IPS-18a (cell line): ENCODE measurements at regions not wholly inside any gene's neighbourhood (a gene's known extent, or its start where the extent isn't known, plus 50 kb on each side); places are given as distances from the start of the nearest gene placed in this dataset.

Source experiments
- H3K27ac ChIP-seq: one replicate; pipeline ENCODE4 v1.5.1; 2013; ENCODE audit warnings: low read length
- H3K27me3 ChIP-seq: one replicate; pipeline ENCODE4 v1.6.1; 2013; ENCODE audit warnings: mild to moderate bottlenecking, low read length; ENCODE audit not compliant: control insufficient read depth, insufficient read depth
- H3K36me3 ChIP-seq: one replicate; pipeline ENCODE4 v1.6.1; 2013; ENCODE audit warnings: low read depth, low read length; ENCODE audit not compliant: control insufficient read depth
- H3K4me1 ChIP-seq: one replicate; pipeline ENCODE4 v1.6.1; 2013; ENCODE audit warnings: low read depth, low read length; ENCODE audit not compliant: control insufficient read depth
- H3K4me3 ChIP-seq: one replicate; pipeline ENCODE4 v1.5.1; 2013; ENCODE audit warnings: low read length
- H3K9ac ChIP-seq: one replicate; pipeline ENCODE4 v1.6.1; 2013; ENCODE audit warnings: mild to moderate bottlenecking, low read length, moderate library complexity
- H3K9me3 ChIP-seq: one replicate; pipeline ENCODE4 v1.6.1; 2013; ENCODE audit warnings: low read depth, low read length; ENCODE audit not compliant: control insufficient read depth

GRCh38 chr1:102099916-102100315 is 103.2 kb upstream of the OLFM3 start:
- Histone ChIP-seq H3K9ac (no peak overlapping the region), H3K4me1 (peaks cover 16% of the 10 kb centered on the region), H3K27me3 (no peaks in the 10 kb centered on the region), H3K9me3 (no peaks in the 10 kb centered on the region), H3K36me3 (no peaks in the 10 kb centered on the region), H3K27ac (no peak overlapping the region), H3K4me3 (no peak overlapping the region)

GRCh38 chr1:102098536-102098935 is 101.8 kb upstream of the OLFM3 start:
- Histone ChIP-seq H3K4me3 (no peak overlapping the region), H3K36me3 (no peaks in the 10 kb centered on the region), H3K9me3 (no peaks in the 10 kb centered on the region), H3K27me3 (no peaks in the 10 kb centered on the region), H3K9ac (no peak overlapping the region), H3K4me1 (peaks cover 12% of the 10 kb centered on the region), H3K27ac (no peak overlapping the region)

- Histone ChIP-seq H3K9ac (no peak overlapping the region), H3K4me1 (peaks cover 12% of the 10 kb centered on the region), H3K9me3 (no peaks in the 10 kb centered on the region), H3K27me3 (no peaks in the 10 kb centered on the region), H3K36me3 (no peaks in the 10 kb centered on the region), H3K27ac (no peak overlapping the region), H3K4me3 (no peak overlapping the region)
These were observed 101.4 kb upstream of the OLFM3 start for GRCh38 chr1:102098081-102098480.

GRCh38 chr1:102097451-102097850 is 100.7 kb upstream of the OLFM3 start:
- no peaks in the 10 kb centered on the region for H3K27me3 ChIP-seq
- peaks cover 10% of the 10 kb centered on the region for H3K4me1 ChIP-seq
- no peak overlapping the region for H3K9ac ChIP-seq
- H3K4me3 ChIP-seq: no peak overlapping the region
- H3K36me3 ChIP-seq: no peaks in the 10 kb centered on the region
- H3K9me3 ChIP-seq: no peaks in the 10 kb centered on the region
- no peak overlapping the region for H3K27ac ChIP-seq

- Histone ChIP-seq H3K36me3 (no peaks in the 10 kb centered on the region), H3K9ac (no peak overlapping the region), H3K4me3 (no peak overlapping the region), H3K9me3 (no peaks in the 10 kb centered on the region), H3K4me1 (peaks cover 1% of the 10 kb centered on the region), H3K27me3 (no peaks in the 10 kb centered on the region), H3K27ac (no peak overlapping the region)
These were observed 99.4 kb upstream of the OLFM3 start for GRCh38 chr1:102096162-102096561.

- no peaks in the 10 kb centered on the region for H3K36me3 ChIP-seq
- no peaks in the 10 kb centered on the region for H3K27me3 ChIP-seq
- H3K9ac ChIP-seq: no peak overlapping the region
- H3K9me3 ChIP-seq: peaks cover 3% of the 10 kb centered on the region
- no peak overlapping the region for H3K4me3 ChIP-seq
- no peaks in the 10 kb centered on the region for H3K4me1 ChIP-seq
- no peak overlapping the region for H3K27ac ChIP-seq
These were observed 93.1 kb upstream of the OLFM3 start for GRCh38 chr1:102089791-102090190.

GRCh38 chr1:102085896-102086295 is 89.2 kb upstream of the OLFM3 start:
- Histone ChIP-seq H3K9ac (no peak overlapping the region), H3K27me3 (no peaks in the 10 kb centered on the region), H3K9me3 (peaks cover 3% of the 10 kb centered on the region), H3K4me3 (no peak overlapping the region), H3K27ac (no peak overlapping the region), H3K36me3 (no peaks in the 10 kb centered on the region), H3K4me1 (no peaks in the 10 kb centered on the region)

- Histone ChIP-seq H3K4me3 (no peak overlapping the region), H3K36me3 (no peaks in the 10 kb centered on the region), H3K27me3 (no peaks in the 10 kb centered on the region), H3K9me3 (peaks cover 3% of the 10 kb centered on the region), H3K27ac (no peak overlapping the region), H3K4me1 (no peaks in the 10 kb centered on the region), H3K9ac (no peak overlapping the region)
These were observed 88.2 kb upstream of the OLFM3 start for GRCh38 chr1:102084771-102085535.

GRCh38 chr1:102083192-102083591 is 86.5 kb upstream of the OLFM3 start:
- Histone ChIP-seq H3K4me1 (no peaks in the 10 kb centered on the region), H3K9ac (no peak overlapping the region), H3K27ac (no peak overlapping the region), H3K36me3 (no peaks in the 10 kb centered on the region), H3K27me3 (no peaks in the 10 kb centered on the region), H3K4me3 (no peak overlapping the region), H3K9me3 (peaks cover 3% of the 10 kb centered on the region)

- no peak overlapping the region for H3K9ac ChIP-seq
- H3K4me1 ChIP-seq: no peaks in the 10 kb centered on the region
- H3K9me3 ChIP-seq: no peaks in the 10 kb centered on the region
- no peaks in the 10 kb centered on the region for H3K27me3 ChIP-seq
- H3K27ac ChIP-seq: no peak overlapping the region
- no peak overlapping the region for H3K4me3 ChIP-seq
- H3K36me3 ChIP-seq: no peaks in the 10 kb centered on the region
These were observed 78.1 kb upstream of the OLFM3 start for GRCh38 chr1:102074874-102075273.

- Histone ChIP-seq H3K36me3 (no peaks in the 10 kb centered on the region), H3K27ac (no peak overlapping the region), H3K9ac (no peak overlapping the region), H3K4me1 (no peaks in the 10 kb centered on the region), H3K9me3 (no peaks in the 10 kb centered on the region), H3K27me3 (no peaks in the 10 kb centered on the region), H3K4me3 (no peak overlapping the region)
These were observed 74.7 kb upstream of the OLFM3 start for GRCh38 chr1:102071451-102071850.

- no peaks in the 10 kb centered on the region for H3K36me3 ChIP-seq
- no peak overlapping the region for H3K27ac ChIP-seq
- H3K27me3 ChIP-seq: no peaks in the 10 kb centered on the region
- no peaks in the 10 kb centered on the region for H3K9me3 ChIP-seq
- H3K4me3 ChIP-seq: no peak overlapping the region
- no peaks in the 10 kb centered on the region for H3K4me1 ChIP-seq
- H3K9ac ChIP-seq: no peak overlapping the region
These were observed 53.8 kb upstream of the OLFM3 start for GRCh38 chr1:102050556-102050955.
